ENCODE measurements at regions not wholly inside any gene's neighbourhood (a gene's known extent, or its start where the extent isn't known, plus 50 kb on each side); places are given as distances from the start of the nearest gene placed in this dataset.

DNA sequence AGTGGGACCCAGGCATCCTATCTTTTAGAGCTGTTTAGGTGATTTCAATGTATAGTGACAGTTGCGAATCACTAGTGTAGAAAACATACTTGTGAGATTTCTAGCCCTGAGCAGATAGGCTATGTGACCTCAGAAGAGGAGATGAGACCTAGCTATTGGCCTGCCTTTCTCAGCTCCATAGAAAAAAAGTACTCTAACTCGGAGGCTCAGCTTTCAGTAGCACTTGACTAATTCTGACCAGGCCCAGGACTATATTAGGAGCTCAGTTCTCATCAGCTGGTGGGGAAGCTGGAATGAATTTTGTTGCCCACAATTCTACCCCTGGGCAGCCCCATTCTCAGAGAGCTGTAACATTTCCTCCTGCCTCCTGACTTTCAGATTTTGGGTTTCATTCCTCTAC, 179.9 kb upstream of the NAMPT start:
- H3K27me3 ChIP-seq (replicated peaks; ENCODE audit: insufficient read depth, low read depth, low read length, poor library complexity) = no peaks in the 10 kb centered on the region
- no peak for DNase-seq (ENCODE audit: low spot score)
- H3K27ac ChIP-seq (ENCODE audit: low read depth, low read length, poor library complexity, severe bottlenecking) = no peak overlapping the region
- no peaks in the 10 kb centered on the region for H3K9me3 ChIP-seq (ENCODE audit: low read depth, low read length, poor library complexity, severe bottlenecking)
- no peaks in the 10 kb centered on the region for H3K36me3 ChIP-seq (ENCODE audit: insufficient read depth, low read length, poor library complexity, severe bottlenecking)
- intact Hi-C loops (cut with micrococcal nuclease; ENCODE audit: unreplicated experiment) = loop anchor here (5.0 kb wide), 1 partner anchor 182 kb away; the partner anchor contains the start of gene NAMPT
- no peak overlapping the region for H3K4me3 ChIP-seq (ENCODE audit: low read depth, low read length, poor library complexity, severe bottlenecking)
- no peak for TF ChIP-seq EZH2 (IDR thresholded peaks at IDR 0.05; ENCODE audit: borderline replicate concordance, low read depth, low read length, poor library complexity, severe bottlenecking)
- TF ChIP-seq, protein P1, sequence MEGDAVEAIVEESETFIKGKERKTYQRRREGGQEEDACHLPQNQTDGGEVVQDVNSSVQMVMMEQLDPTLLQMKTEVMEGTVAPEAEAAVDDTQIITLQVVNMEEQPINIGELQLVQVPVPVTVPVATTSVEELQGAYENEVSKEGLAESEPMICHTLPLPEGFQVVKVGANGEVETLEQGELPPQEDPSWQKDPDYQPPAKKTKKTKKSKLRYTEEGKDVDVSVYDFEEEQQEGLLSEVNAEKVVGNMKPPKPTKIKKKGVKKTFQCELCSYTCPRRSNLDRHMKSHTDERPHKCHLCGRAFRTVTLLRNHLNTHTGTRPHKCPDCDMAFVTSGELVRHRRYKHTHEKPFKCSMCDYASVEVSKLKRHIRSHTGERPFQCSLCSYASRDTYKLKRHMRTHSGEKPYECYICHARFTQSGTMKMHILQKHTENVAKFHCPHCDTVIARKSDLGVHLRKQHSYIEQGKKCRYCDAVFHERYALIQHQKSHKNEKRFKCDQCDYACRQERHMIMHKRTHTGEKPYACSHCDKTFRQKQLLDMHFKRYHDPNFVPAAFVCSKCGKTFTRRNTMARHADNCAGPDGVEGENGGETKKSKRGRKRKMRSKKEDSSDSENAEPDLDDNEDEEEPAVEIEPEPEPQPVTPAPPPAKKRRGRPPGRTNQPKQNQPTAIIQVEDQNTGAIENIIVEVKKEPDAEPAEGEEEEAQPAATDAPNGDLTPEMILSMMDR (conservative IDR thresholded peaks at IDR 0.05; ENCODE audit: low read depth, low read length) = no peak
- no TSS peak for BruUV-seq (replicated peaks)
- CTCF ChIA-PET = no interaction called here
- POLR2A ChIA-PET (ENCODE audit: low non-redundant PET) = no interaction called here
- peaks cover 4% of the 10 kb centered on the region for H3K4me1 ChIP-seq (ENCODE audit: insufficient read depth, low read length, poor library complexity, severe bottlenecking)

DNA sequence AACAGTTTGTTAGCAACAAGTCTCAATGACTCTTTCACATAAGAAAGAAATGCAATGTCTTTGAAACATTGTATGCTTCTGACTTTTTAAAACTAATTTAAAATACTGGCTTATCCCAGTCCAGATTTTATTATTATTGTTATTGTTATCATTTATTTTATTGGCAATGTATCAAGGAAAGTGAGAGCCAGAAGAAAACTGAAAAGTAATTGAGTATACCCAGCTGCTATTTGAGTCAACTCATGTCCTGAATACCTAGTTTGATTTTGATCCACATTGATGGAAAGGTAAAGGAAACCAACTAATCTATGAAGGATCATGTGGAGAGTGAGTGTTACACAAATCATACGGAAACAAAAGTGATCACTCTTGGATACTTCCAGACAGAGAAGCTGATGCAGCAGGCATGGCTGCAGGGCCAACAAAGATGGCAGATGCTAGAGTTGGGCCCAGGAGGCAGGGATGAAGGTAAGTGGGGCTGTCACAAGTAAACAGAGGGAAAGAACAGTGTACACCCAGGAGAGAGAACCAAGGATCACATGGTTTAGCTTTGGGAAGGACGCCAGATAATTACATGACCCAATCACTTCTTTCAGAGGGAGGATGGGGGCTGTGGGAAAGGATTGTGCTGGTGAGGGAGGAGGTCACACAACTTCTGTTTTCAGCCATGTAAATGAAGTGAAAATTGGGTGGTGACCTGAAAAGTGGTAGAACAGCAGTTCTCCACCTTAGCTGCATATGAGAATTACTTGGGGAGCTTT, 179.2 kb upstream of the NAMPT start:
- BruUV-seq (replicated peaks) = no TSS peak
- ChIA-PET CTCF (interaction anchor here (3.5 kb wide), 1 partner anchor 288 kb away, joined by 72 read pairs; no protein-coding TSS in a partner anchor), POLR2A (ENCODE audit: low non-redundant PET) (no interaction called here)
- intact Hi-C loops (cut with micrococcal nuclease; ENCODE audit: unreplicated experiment) = loop anchor here (5.0 kb wide), 1 partner anchor 182 kb away; the partner anchor contains the start of gene NAMPT
- no peaks in the 10 kb centered on the region for H3K27me3 ChIP-seq (replicated peaks; ENCODE audit: insufficient read depth, low read depth, low read length, poor library complexity)
- H3K4me3 ChIP-seq (ENCODE audit: low read depth, low read length, poor library complexity, severe bottlenecking) = no peak overlapping the region
- TF ChIP-seq, protein P1 (conservative IDR thresholded peaks at IDR 0.05; ENCODE audit: low read depth, low read length) = no peak
- TF ChIP-seq EZH2 (IDR thresholded peaks at IDR 0.05; ENCODE audit: borderline replicate concordance, low read depth, low read length, poor library complexity, severe bottlenecking) = no peak
- no peak for DNase-seq (ENCODE audit: low spot score)
- H3K27ac ChIP-seq (ENCODE audit: low read depth, low read length, poor library complexity, severe bottlenecking) = no peak overlapping the region
- H3K4me1 ChIP-seq (ENCODE audit: insufficient read depth, low read length, poor library complexity, severe bottlenecking) = peaks cover 4% of the 10 kb centered on the region
- H3K9me3 ChIP-seq (ENCODE audit: low read depth, low read length, poor library complexity, severe bottlenecking) = no peaks in the 10 kb centered on the region
- no peaks in the 10 kb centered on the region for H3K36me3 ChIP-seq (ENCODE audit: insufficient read depth, low read length, poor library complexity, severe bottlenecking)

DNA sequence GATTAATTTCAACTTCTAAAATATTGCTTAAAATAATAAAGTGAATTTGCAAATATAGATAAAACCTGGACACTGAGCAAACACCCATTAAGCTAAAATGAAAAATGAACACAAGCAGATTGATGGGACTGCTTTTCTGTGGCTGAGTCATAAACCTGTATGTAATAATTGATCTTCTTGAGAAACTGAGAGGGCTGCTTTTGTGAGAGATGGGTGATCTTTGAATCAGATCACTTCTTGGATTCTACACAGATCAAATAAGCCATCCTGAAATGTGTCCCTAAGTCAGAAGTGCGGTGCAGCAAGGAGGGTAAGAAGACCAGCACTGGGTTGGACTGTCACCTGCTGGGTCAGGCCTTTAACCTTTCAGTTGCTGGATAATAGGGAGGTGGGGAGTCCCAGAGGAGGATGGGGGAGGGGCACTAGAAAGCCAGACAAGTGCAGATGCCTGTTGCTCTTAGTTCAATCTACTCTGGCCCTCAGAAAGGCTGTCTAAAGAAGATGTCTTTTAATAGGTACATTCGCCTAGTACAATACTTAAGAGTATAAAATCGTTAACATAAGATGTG, 178.2 kb upstream of the NAMPT start:
- Histone ChIP-seq H3K36me3 (ENCODE audit: insufficient read depth, low read length, poor library complexity, severe bottlenecking) (no peaks in the 10 kb centered on the region), H3K27me3 (replicated peaks; ENCODE audit: insufficient read depth, low read depth, low read length, poor library complexity) (no peaks in the 10 kb centered on the region), H3K4me3 (ENCODE audit: low read depth, low read length, poor library complexity, severe bottlenecking) (no peak overlapping the region), H3K4me1 (ENCODE audit: insufficient read depth, low read length, poor library complexity, severe bottlenecking) (peaks cover 4% of the 10 kb centered on the region), H3K9me3 (ENCODE audit: low read depth, low read length, poor library complexity, severe bottlenecking) (no peaks in the 10 kb centered on the region), H3K27ac (ENCODE audit: low read depth, low read length, poor library complexity, severe bottlenecking) (no peak overlapping the region)
- BruUV-seq (replicated peaks) = no TSS peak
- TF ChIP-seq, protein P1 (conservative IDR thresholded peaks at IDR 0.05; ENCODE audit: low read depth, low read length) = no peak
- TF ChIP-seq EZH2 (IDR thresholded peaks at IDR 0.05; ENCODE audit: borderline replicate concordance, low read depth, low read length, poor library complexity, severe bottlenecking) = no peak
- intact Hi-C loops (cut with micrococcal nuclease; ENCODE audit: unreplicated experiment) = loop anchor here (1.0 to 5.0 kb wide), 2 partner anchors 181 to 287 kb away; partner anchors contain the start of gene NAMPT
- no peak for DNase-seq (ENCODE audit: low spot score)
- POLR2A ChIA-PET (ENCODE audit: low non-redundant PET) = no interaction called here
- CTCF ChIA-PET = interaction anchor here (0.5 to 3.5 kb wide), 9 partner anchors 23 to 298 kb away, joined by 3 to 72 read pairs (median 3); no protein-coding TSS in a partner anchor

Data from A673 (cell line).